NT2/D1 (cell line): ENCODE measurements at regions not wholly inside any gene's neighbourhood (a gene's known extent, or its start where the extent isn't known, plus 50 kb on each side); places are given as distances from the start of the nearest gene placed in this dataset.

Experiments used
- DNase-seq: peaks from one replicate; pipeline ENCODE4 v3.0.0-alpha.2; 2011; ENCODE audit warnings: low read depth, low spot score
- H3K27me3 ChIP-seq: 2 replicates; pipeline ENCODE4 v1.6.0; 2011; ENCODE audit warnings: mild to moderate bottlenecking; ENCODE audit not compliant: insufficient read length, insufficient read depth
- H3K36me3 ChIP-seq: 2 replicates; pipeline ENCODE4 v1.6.1; 2011; ENCODE audit warnings: mild to moderate bottlenecking, low read length, mixed read lengths; ENCODE audit not compliant: insufficient read depth, insufficient read length
- H3K4me1 ChIP-seq: 2 replicates; pipeline ENCODE4 v1.5.1; 2011; ENCODE audit not compliant: insufficient read depth, insufficient read length
- H3K4me3 ChIP-seq: 2 replicates; pipeline ENCODE4 v1.5.1; 2011; ENCODE audit warnings: low read depth; ENCODE audit not compliant: insufficient read length
- H3K9ac ChIP-seq: 2 replicates; pipeline ENCODE4 v1.6.0; 2011; ENCODE audit warnings: low read depth; ENCODE audit not compliant: insufficient read length
- H3K9me3 ChIP-seq: 2 replicates; pipeline ENCODE4 v1.5.1; 2011; ENCODE audit warnings: mild to moderate bottlenecking, low read length; ENCODE audit not compliant: insufficient read depth
- SUZ12 ChIP-seq: IDR thresholded peaks from 2 replicates; pipeline ENCODE4 v1.6.1; 2011; ENCODE audit not compliant: insufficient read length, insufficient read depth; ENCODE audit errors: extremely low read depth
- YY1 ChIP-seq: IDR thresholded peaks from 2 replicates; pipeline ENCODE4 v1.6.1; 2011; ENCODE audit not compliant: insufficient read length, insufficient read depth
- ZNF274 ChIP-seq: IDR thresholded peaks from 2 replicates; pipeline ENCODE4 v1.6.1; 2011; ENCODE audit warnings: mild to moderate bottlenecking, low read depth, low read length

DNA sequence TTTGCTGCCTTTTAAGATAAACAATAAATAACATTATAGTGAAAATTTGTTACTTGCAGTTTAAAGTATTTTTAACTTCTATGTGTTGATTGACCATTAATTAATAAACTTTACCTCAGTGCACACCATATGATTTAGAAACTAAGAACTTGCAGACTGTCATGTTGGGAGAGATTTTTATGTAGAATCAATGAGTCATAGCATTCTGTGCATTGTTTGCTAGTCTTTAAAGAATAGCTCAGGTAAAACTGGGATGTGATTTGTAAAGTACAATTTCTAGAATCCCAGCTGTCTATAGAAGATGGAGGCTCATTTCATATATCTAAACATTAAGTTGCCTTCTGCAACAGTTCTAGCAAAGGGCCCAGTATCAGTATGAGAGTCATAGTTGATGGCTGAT, 199.6 kb upstream of the SEMA3A start:
- TF ChIP-seq ZNF274 = no peak
- TF ChIP-seq YY1 = no peak
- TF ChIP-seq SUZ12 = no peak
- no peak overlapping the region for H3K4me3 ChIP-seq
- DNase-seq = no peak

DNA sequence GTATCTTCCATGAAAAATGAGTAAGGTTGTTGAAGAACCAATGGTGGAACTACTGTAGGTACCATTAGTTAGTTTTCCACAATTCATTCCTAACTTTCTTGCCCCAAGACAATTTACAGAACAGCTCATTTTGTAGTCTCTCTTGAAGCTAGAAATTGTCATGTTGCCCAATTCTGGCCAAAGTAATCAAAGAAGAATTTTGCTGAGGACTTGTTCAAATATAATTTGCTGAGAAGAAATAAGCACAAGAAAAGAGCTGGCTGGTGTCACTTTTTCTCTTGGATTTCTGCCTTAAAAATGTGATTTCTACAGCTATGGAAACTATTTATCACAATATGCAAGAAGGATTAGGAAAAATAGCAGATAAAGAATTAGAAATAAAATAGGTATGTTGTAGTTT, 199.2 kb upstream of the SEMA3A start:
- DNase-seq = no peak
- no peak overlapping the region for H3K9ac ChIP-seq
- H3K4me1 ChIP-seq = no peaks in the 10 kb centered on the region
- no peaks in the 10 kb centered on the region for H3K9me3 ChIP-seq
- H3K4me3 ChIP-seq = no peak overlapping the region
- TF ChIP-seq SUZ12 (no peak), ZNF274 (no peak), YY1 (no peak)
- no peaks in the 10 kb centered on the region for H3K36me3 ChIP-seq
- no peaks in the 10 kb centered on the region for H3K27me3 ChIP-seq

More for the DNA sequence above, 199.6 kb upstream of the SEMA3A start:
- Histone ChIP-seq H3K9me3 (no peaks in the 10 kb centered on the region), H3K27me3 (no peaks in the 10 kb centered on the region), H3K4me1 (peaks cover 1% of the 10 kb centered on the region), H3K9ac (no peak overlapping the region), H3K36me3 (no peaks in the 10 kb centered on the region)

DNA sequence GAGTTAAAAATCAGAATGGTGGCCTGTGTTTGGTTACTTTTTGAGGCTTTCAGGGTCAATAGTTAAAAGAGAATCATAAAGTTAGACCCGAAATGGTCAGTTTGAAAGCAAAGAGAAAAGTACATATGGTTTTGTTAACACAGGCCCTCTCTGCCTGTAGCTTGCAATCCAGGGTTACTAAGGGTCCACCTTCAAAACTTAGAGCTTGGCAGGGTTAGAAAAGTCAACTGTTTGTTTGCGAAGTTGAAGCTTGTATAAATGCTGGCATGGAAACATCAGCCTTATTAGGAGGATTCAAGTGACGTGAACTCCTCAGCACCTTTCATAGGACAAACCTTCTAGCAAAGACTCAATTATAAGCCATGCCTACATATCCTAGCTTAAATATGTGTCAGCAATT, 196.3 kb upstream of the SEMA3A start:
- no peaks in the 10 kb centered on the region for H3K4me1 ChIP-seq
- H3K9me3 ChIP-seq = no peaks in the 10 kb centered on the region
- H3K36me3 ChIP-seq = no peaks in the 10 kb centered on the region
- no peak for DNase-seq
- TF ChIP-seq SUZ12 = no peak
- TF ChIP-seq ZNF274 = no peak
- TF ChIP-seq YY1 = no peak
- H3K4me3 ChIP-seq = no peak overlapping the region
- H3K9ac ChIP-seq = no peak overlapping the region
- no peaks in the 10 kb centered on the region for H3K27me3 ChIP-seq

DNA sequence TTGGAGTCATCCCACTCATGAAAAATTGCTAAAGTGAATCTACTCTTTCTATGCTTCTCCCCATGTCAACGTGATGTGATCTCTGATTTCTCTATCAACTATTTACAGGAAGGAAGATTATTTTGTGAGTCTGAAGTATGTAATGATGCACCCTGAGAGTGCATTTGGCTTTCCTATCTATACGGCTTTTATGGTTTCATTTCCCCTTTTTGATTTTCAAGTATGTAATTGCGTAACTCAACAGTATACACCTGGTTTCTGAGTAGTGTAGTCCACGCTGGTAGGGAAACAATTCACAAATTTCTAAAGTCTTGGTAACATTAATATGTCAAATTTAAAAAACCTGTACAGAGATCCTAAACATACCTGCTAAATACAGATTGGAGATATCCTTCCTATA, 194.7 kb upstream of the SEMA3A start:
- H3K9ac ChIP-seq = no peak overlapping the region

DNA sequence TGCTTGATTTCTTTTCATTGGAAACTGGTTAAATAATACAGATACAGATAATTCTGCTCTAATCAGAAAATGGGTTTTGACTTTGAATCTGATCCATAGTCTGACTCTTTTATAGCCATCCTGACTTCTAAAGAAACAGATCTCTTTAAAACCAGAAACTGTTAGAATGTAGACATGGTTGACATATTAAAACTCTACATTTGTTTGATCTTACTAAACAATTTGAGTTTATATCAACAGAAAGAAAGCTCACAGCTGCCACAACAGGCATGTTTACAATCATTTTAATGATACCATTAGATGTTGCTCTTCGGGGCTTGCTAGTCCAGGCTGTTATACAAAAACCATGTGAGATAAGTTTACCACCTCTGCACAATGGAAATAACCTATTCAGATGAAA, 193.0 kb upstream of the SEMA3A start:
- Histone ChIP-seq H3K4me1 (no peaks in the 10 kb centered on the region), H3K27me3 (no peaks in the 10 kb centered on the region), H3K9me3 (no peaks in the 10 kb centered on the region), H3K36me3 (no peaks in the 10 kb centered on the region), H3K9ac (no peak overlapping the region), H3K4me3 (no peak overlapping the region)
- no peak for DNase-seq
- TF ChIP-seq SUZ12 (no peak), YY1 (no peak), ZNF274 (no peak)

More for the DNA sequence above, 194.7 kb upstream of the SEMA3A start:
- no peaks in the 10 kb centered on the region for H3K36me3 ChIP-seq
- no peak overlapping the region for H3K4me3 ChIP-seq
- no peaks in the 10 kb centered on the region for H3K27me3 ChIP-seq
- H3K4me1 ChIP-seq = no peaks in the 10 kb centered on the region
- no peaks in the 10 kb centered on the region for H3K9me3 ChIP-seq
- no peak for DNase-seq
- TF ChIP-seq SUZ12 = no peak
- TF ChIP-seq ZNF274 = no peak
- no peak for TF ChIP-seq YY1

DNA sequence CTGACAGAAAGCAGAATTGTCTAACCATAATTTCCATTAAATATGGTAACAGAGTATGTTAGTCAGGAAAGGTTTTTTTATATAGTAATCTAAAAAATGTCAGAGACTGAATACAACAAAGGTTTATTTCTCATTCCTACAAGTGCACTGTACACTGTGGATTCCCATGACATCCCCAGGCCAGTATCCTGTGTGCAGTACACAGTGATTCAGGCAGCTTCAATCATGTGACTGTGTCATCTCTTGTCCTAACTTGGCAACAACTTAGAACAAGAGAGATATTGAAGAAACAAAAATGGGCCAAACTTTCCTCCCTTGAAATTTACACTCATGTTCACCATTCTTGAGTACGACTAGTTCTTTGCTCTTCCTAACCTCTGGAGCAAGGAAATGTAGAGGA, 189.8 kb upstream of the SEMA3A start:
- H3K27me3 ChIP-seq = no peaks in the 10 kb centered on the region
- H3K36me3 ChIP-seq = no peaks in the 10 kb centered on the region
- TF ChIP-seq SUZ12 (no peak), YY1 (no peak), ZNF274 (no peak)
- H3K9me3 ChIP-seq = no peaks in the 10 kb centered on the region
- no peak for DNase-seq
- no peak overlapping the region for H3K4me3 ChIP-seq
- no peaks in the 10 kb centered on the region for H3K4me1 ChIP-seq
- no peak overlapping the region for H3K9ac ChIP-seq

DNA sequence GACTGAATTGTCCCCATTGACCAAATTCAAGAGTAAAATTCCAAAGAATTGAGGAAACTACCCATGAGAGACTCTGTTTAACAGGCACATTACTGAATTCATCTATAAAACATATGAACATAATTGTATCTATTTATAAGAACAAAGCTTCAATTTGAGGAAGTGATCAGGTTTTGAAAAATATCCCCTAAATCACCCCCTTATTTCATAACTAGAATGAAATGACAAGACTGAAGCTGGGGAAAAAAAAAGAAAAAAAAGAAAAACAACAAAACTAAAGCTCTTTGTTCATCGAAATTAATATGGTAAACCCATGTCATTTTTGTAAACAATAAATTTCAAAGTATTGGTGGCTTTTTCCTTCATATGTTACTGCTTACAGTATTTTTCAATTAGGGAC, 184.9 kb upstream of the SEMA3A start:
- Histone ChIP-seq H3K36me3 (no peaks in the 10 kb centered on the region), H3K9me3 (no peaks in the 10 kb centered on the region), H3K27me3 (no peaks in the 10 kb centered on the region), H3K4me1 (no peaks in the 10 kb centered on the region), H3K9ac (no peak overlapping the region), H3K4me3 (no peak overlapping the region)
- TF ChIP-seq ZNF274 (no peak), SUZ12 (no peak), YY1 (no peak)
- DNase-seq = no peak

DNA sequence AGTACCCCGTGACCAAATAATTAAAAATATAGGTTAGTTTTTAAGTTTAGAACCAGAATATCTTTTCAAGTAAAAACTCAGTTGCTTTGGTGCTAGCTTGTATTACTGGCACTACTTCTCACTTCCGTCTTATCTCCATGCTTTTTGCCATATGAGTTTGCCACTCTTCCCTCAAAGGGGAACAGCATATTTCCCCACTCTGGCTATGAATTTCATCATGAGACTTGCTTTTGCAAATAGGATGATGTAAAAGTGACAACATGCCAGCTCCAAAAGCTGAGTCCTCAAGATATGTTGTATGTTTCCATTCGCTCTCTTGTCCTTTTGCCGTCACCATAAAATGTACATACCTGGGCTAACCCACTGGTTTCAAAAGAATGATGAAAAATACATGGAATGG, 178.1 kb upstream of the SEMA3A start:
- Histone ChIP-seq H3K4me1 (no peaks in the 10 kb centered on the region), H3K36me3 (no peaks in the 10 kb centered on the region), H3K27me3 (no peaks in the 10 kb centered on the region), H3K9ac (no peak overlapping the region), H3K9me3 (no peaks in the 10 kb centered on the region), H3K4me3 (no peak overlapping the region)
- no peak for DNase-seq
- TF ChIP-seq ZNF274 = no peak
- no peak for TF ChIP-seq YY1
- TF ChIP-seq SUZ12 = no peak
